Mesenchymal stem cell (in vitro differentiated cells and primary cell): ENCODE measurements at regions not wholly inside any gene's neighbourhood (a gene's known extent, or its start where the extent isn't known, plus 50 kb on each side); places are given as distances from the start of the nearest gene placed in this dataset.

Experiments
- DNase-seq: peaks from one replicate; pipeline ENCODE4 v3.0.0-alpha.2; 2013
- H2AFZ ChIP-seq: one replicate; pipeline ENCODE4 v1.6.1; 2013; ENCODE audit warnings: low read depth, mild to moderate bottlenecking, control low read depth, inconsistent platforms, low read length, moderate library complexity
- H2AK5ac ChIP-seq: 2 replicates; pipeline ENCODE4 v1.6.1; 2013; ENCODE audit warnings: low read length, moderate library complexity, mild to moderate bottlenecking, inconsistent platforms; ENCODE audit not compliant: severe bottlenecking
- H2BK120ac ChIP-seq: one replicate; pipeline ENCODE4 v1.6.1; 2013; ENCODE audit warnings: low read depth, mild to moderate bottlenecking, inconsistent platforms, low read length, moderate library complexity
- H2BK12ac ChIP-seq, 2 experiments: one replicate each; pipeline ENCODE4 v1.6.1; 2013; ENCODE audit warnings: inconsistent platforms in 2 of 2, low read length in 2 of 2, mild to moderate bottlenecking in 2 of 2, moderate library complexity in 2 of 2, control low read depth in 1 of 2
- H2BK15ac ChIP-seq: one replicate; pipeline ENCODE4 v1.6.1; 2013; ENCODE audit warnings: mild to moderate bottlenecking, low read depth, inconsistent platforms; ENCODE audit not compliant: poor library complexity, severe bottlenecking
- H2BK5ac ChIP-seq: 2 replicates; pipeline ENCODE4 v1.6.1; 2013; ENCODE audit warnings: low read depth, mild to moderate bottlenecking, low read length, control low read depth, inconsistent platforms; ENCODE audit not compliant: poor library complexity, severe bottlenecking
- H3K14ac ChIP-seq, 2 experiments: one replicate each; pipeline ENCODE4 v1.6.1; 2013; ENCODE audit warnings: inconsistent platforms in 2 of 2, low read length in 2 of 2, control low read depth in 1 of 2, mild to moderate bottlenecking in 1 of 2, moderate library complexity in 1 of 2
- H3K18ac ChIP-seq, 2 experiments: one replicate each; pipeline ENCODE4 v1.6.1; 2013; ENCODE audit warnings: inconsistent platforms in 2 of 2, low read length in 2 of 2, control low read depth in 1 of 2, low read depth in 1 of 2, mild to moderate bottlenecking in 1 of 2
- H3K23ac ChIP-seq, 2 experiments: one replicate each; pipeline ENCODE4 v1.6.1; 2013; ENCODE audit warnings: inconsistent platforms in 2 of 2, low read length in 2 of 2, mild to moderate bottlenecking in 2 of 2, moderate library complexity in 2 of 2, control low read depth in 1 of 2
- H3K27ac ChIP-seq: 2 replicates; pipeline ENCODE4 v1.5.1; 2013; ENCODE audit warnings: mild to moderate bottlenecking, moderate library complexity, low read length, control low read depth, inconsistent platforms; ENCODE audit not compliant: poor library complexity, severe bottlenecking
- H3K27me3 ChIP-seq, 2 experiments: 2 replicates each; pipeline versions ENCODE4 v1.6.1 to v1.7.0; 2013; ENCODE audit warnings: low read length in 2 of 2, mild to moderate bottlenecking in 2 of 2, moderate library complexity in 2 of 2, control low read depth in 1 of 2, inconsistent platforms in 1 of 2; ENCODE audit not compliant: control insufficient read depth in 1 of 2, insufficient read depth in 1 of 2
- H3K36me3 ChIP-seq, 2 experiments: 2 replicates each; pipeline versions ENCODE4 v1.6.1 to v1.7.0; 2013; ENCODE audit warnings: low read length in 2 of 2, control low read depth in 1 of 2, inconsistent platforms in 1 of 2, low read depth in 1 of 2, mild to moderate bottlenecking in 1 of 2; ENCODE audit not compliant: insufficient read depth in 2 of 2, control insufficient read depth in 1 of 2
- H3K4ac ChIP-seq, 2 experiments: one replicate each; pipeline ENCODE4 v1.6.1; 2013; ENCODE audit warnings: inconsistent platforms in 2 of 2, low read length in 2 of 2, mild to moderate bottlenecking in 2 of 2, moderate library complexity in 2 of 2, control low read depth in 1 of 2, low read depth in 1 of 2
- H3K4me1 ChIP-seq: 2 replicates; pipeline ENCODE4 v1.6.1; 2013; ENCODE audit warnings: low read depth, low read length, control low read depth; ENCODE audit not compliant: control insufficient read depth, insufficient read depth
- H3K4me2 ChIP-seq: 2 replicates; pipeline ENCODE4 v1.6.1; 2013; ENCODE audit warnings: low read length, mild to moderate bottlenecking, inconsistent platforms; ENCODE audit not compliant: poor library complexity, severe bottlenecking
- H3K4me3 ChIP-seq, 2 experiments: 2 replicates each; pipeline versions ENCODE4 v1.5.1 to v1.7.0; 2013; ENCODE audit warnings: low read length in 2 of 2, mild to moderate bottlenecking in 2 of 2, control low read depth in 1 of 2, low read depth in 1 of 2; ENCODE audit not compliant: insufficient read depth in 1 of 2
- H3K79me1 ChIP-seq: replicated peaks from 2 replicates; pipeline ENCODE4 v1.6.1; 2013; ENCODE audit warnings: mild to moderate bottlenecking, control low read depth, low read length, inconsistent platforms; ENCODE audit not compliant: poor library complexity, severe bottlenecking
- H3K9ac ChIP-seq: 2 replicates; pipeline ENCODE4 v1.7.0; 2013; ENCODE audit warnings: mild to moderate bottlenecking, low read length, moderate library complexity
- H3K9me3 ChIP-seq: 2 replicates; pipeline ENCODE4 v1.7.0; 2013; ENCODE audit warnings: mild to moderate bottlenecking, low read length; ENCODE audit not compliant: control insufficient read depth
- H4K8ac ChIP-seq: one replicate; pipeline ENCODE4 v1.6.1; 2013; ENCODE audit warnings: inconsistent platforms, mild to moderate bottlenecking, low read length, moderate library complexity
- H4K91ac ChIP-seq: one replicate; pipeline ENCODE4 v1.6.1; 2013; ENCODE audit warnings: mild to moderate bottlenecking, low read length, inconsistent platforms
- WGBS: methylation state at CpG from one replicate; pipeline ENCODE4 v1.1.7; 2013; ENCODE audit warnings: mixed read lengths; 5-methylcytosine and 5-hydroxymethylcytosine counted together

DNA sequence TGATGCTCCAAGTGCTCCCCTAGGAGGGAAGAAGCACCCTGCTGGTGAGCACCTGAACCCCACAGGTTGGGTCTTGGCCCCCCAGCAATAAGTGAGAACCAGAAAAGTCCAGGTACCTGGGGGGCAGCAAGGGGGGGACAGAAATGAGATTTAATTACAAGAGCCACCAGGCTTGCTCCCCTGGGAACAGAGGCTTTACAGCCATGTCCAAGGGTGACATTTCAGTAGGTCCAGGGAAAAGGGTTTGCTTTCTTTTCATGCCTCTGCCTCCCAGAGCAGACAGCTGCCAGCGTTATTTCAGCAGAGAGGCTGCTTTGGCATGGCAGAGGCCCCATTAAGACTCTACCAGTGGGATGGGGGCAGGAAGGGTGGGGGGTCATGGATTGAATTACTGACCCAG is 437.7 kb downstream of the BUD13 start:
- H4K91ac ChIP-seq: no peak overlapping the region
- H4K8ac ChIP-seq: no peak overlapping the region
- H3K14ac ChIP-seq: no peak overlapping the region
- no peak overlapping the region for H3K23ac ChIP-seq
- no peak for DNase-seq
- no peak overlapping the region for H2AK5ac ChIP-seq
- no peak overlapping the region for H2BK12ac ChIP-seq
- no peak overlapping the region for H3K4ac ChIP-seq
- no peaks in the 10 kb centered on the region for H3K27me3 ChIP-seq
- H3K4me1 ChIP-seq: no peaks in the 10 kb centered on the region
- H3K9ac ChIP-seq: no peak overlapping the region
- no peaks in the 10 kb centered on the region for H3K79me1 ChIP-seq
- no peak overlapping the region for H2AFZ ChIP-seq
- no peak overlapping the region for H3K4me2 ChIP-seq
- H3K36me3 ChIP-seq: no peaks in the 10 kb centered on the region
- 38% methylated on average over 1 of the region's 1 CpG for WGBS
- no peak overlapping the region for H2BK120ac ChIP-seq
- H3K4me3 ChIP-seq: no peak overlapping the region
- H3K27ac ChIP-seq: no peak overlapping the region
- peaks cover 6% of the 10 kb centered on the region for H3K9me3 ChIP-seq
- no peak overlapping the region for H2BK15ac ChIP-seq
- no peak overlapping the region for H3K18ac ChIP-seq
- no peak overlapping the region for H2BK5ac ChIP-seq

DNA sequence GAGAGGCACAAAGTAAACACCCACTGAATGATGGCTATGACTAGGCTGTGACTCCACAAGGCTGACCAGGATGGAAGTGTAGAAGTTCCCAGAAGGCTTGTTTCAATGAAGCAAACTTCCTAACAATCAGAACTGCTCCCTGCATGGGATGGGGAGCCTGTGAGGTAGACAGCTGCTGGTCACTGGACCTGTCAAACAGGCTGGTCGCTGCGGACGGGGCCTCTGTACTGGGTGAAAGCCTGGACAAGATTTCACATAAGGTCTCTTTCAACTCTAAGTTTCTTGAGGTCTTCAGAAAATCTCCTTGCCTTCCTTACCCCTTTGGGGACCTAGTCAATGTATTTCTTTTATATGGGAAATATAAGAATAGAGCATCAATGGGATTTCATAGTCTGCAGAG is 438.2 kb downstream of the BUD13 start:
- Histone ChIP-seq H2BK5ac (no peak overlapping the region), H3K9me3 (peaks cover 6% of the 10 kb centered on the region), H2AFZ (no peak overlapping the region), H3K4ac (no peak overlapping the region), H2BK12ac (no peak overlapping the region), H2BK15ac (no peak overlapping the region), H3K9ac (no peak overlapping the region), H3K4me1 (no peaks in the 10 kb centered on the region), H3K4me3 (no peak overlapping the region), H3K27ac (no peak overlapping the region), H3K4me2 (no peak overlapping the region), H4K91ac (no peak overlapping the region), H3K27me3 (no peaks in the 10 kb centered on the region), H3K36me3 (no peaks in the 10 kb centered on the region), H3K14ac (no peak overlapping the region), H3K23ac (no peak overlapping the region), H3K79me1 (no peaks in the 10 kb centered on the region), H3K18ac (no peak overlapping the region), H2AK5ac (no peak overlapping the region), H4K8ac (no peak overlapping the region), H2BK120ac (no peak overlapping the region)
- no peak for DNase-seq
- WGBS: 100% methylated on average over 2 of the region's 3 CpGs

DNA sequence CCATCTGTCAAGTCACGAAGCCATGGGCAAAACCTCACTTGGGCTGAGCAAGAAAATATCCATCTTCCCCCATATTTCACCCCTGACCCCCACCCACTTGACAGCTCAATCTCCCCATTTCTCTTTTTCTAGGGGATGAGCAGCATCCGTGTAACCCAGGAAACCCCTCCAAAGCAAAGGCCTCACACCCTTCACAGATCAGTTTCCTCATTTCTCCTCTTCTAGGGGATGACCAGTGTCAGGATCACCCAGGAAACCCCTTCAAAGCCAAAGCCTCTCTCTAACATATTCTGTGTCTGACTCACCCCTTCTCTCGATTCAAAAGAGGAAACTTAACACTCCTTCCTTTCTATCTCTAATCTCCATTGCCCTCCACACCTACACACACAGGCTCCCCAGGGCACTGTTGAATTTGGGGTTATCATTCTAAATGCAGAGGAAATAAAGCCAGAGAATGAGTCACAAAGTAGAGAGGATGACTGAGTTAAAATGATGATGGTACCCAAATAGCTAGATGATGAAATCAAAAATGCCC is 439.7 kb downstream of the BUD13 start:
- Histone ChIP-seq H3K4me2 (no peak overlapping the region), H2BK12ac (no peak overlapping the region)

DNA sequence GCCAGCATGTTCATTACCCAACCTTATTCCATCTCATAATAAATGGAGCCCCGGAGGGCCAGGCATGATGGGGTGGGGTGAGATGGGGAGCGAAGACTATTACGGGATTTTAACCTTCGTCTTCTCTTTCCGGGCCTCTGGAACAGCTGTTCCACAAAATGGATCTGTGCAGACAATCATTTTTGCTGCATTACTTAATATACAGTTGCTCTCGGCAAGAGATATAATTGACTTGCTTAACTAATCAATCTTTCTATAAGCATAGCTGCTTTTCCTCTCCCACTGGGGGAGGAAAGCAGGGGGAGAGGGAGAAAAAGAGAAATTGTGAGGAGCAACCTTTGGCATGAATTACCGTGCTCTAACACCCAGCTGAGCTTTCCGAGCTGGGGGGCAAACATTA is 440.4 kb downstream of the BUD13 start:
- Histone ChIP-seq H4K8ac (no peak overlapping the region), H3K27ac (no peak overlapping the region), H3K4me2 (no peak overlapping the region), H2BK5ac (no peak overlapping the region), H2AFZ (no peak overlapping the region), H3K4ac (no peak overlapping the region), H3K9me3 (peaks cover 2% of the 10 kb centered on the region), H2BK15ac (no peak overlapping the region), H2AK5ac (no peak overlapping the region), H4K91ac (no peak overlapping the region), H3K4me1 (no peaks in the 10 kb centered on the region), H2BK120ac (no peak overlapping the region), H3K23ac (no peak overlapping the region), H3K36me3 (no peaks in the 10 kb centered on the region), H2BK12ac (no peak overlapping the region), H3K4me3 (no peak overlapping the region), H3K27me3 (no peaks in the 10 kb centered on the region), H3K79me1 (no peaks in the 10 kb centered on the region), H3K18ac (no peak overlapping the region), H3K14ac (no peak overlapping the region), H3K9ac (no peak overlapping the region)
- 87% methylated on average over 6 of the region's 8 CpGs for WGBS
- DNase-seq: no peak

More for the DNA sequence above, 439.7 kb downstream of the BUD13 start:
- H2BK120ac ChIP-seq: no peak overlapping the region
- H4K91ac ChIP-seq: no peak overlapping the region
- H2AK5ac ChIP-seq: no peak overlapping the region
- H3K27me3 ChIP-seq: no peaks in the 10 kb centered on the region
- no peak overlapping the region for H4K8ac ChIP-seq
- H3K4me3 ChIP-seq: no peak overlapping the region
- WGBS: 49% methylated on average over 2 of the region's 3 CpGs
- no peak overlapping the region for H3K14ac ChIP-seq
- H3K23ac ChIP-seq: no peak overlapping the region
- no peak overlapping the region for H2BK15ac ChIP-seq
- H2BK5ac ChIP-seq: no peak overlapping the region
- no peak overlapping the region for H3K18ac ChIP-seq
- H3K9ac ChIP-seq: no peak overlapping the region
- no peak overlapping the region for H2AFZ ChIP-seq
- no peak overlapping the region for H3K27ac ChIP-seq
- H3K4ac ChIP-seq: no peak overlapping the region
- DNase-seq: no peak
- peaks cover 4% of the 10 kb centered on the region for H3K9me3 ChIP-seq
- no peaks in the 10 kb centered on the region for H3K4me1 ChIP-seq
- no peaks in the 10 kb centered on the region for H3K79me1 ChIP-seq
- H3K36me3 ChIP-seq: no peaks in the 10 kb centered on the region
